SK-N-SH treated with all-trans-retinoic acid at 6 μM for 48 hours (cell line): ENCODE measurements at regions not wholly inside any gene's neighbourhood (a gene's known extent, or its start where the extent isn't known, plus 50 kb on each side); places are given as distances from the start of the nearest gene placed in this dataset.
"Not testable (repeated sequence)": the region's sequence is repeated elsewhere in the genome, so short reads cannot be mapped to it uniquely, and the experiment has no call there.

Experiments
- ATAC-seq: fragments of 200-7000 bp; cut with Tn5 transposase; 3 replicates; pipeline ENCODE4 v1.9.1; 2020; ENCODE audit warnings: mild to moderate bottlenecking, moderate library complexity
- ARNTL ChIP-seq: fragments of 450-650 bp; formaldehyde crosslinking; IDR thresholded peaks from 2 replicates; pipeline ENCODE4 v1.5.0; 2020; ENCODE audit warnings: low read depth, mild to moderate bottlenecking, moderate library complexity, borderline replicate concordance
- BACH2 ChIP-seq: fragments of 250-450 bp; sonication (Bioruptor Pico); IDR thresholded peaks from 2 replicates; pipeline ENCODE4 v1.9.0; 2021; ENCODE audit warnings: mild to moderate bottlenecking, borderline replicate concordance
- CREB5 ChIP-seq: fragments of 250-450 bp; sonication (Bioruptor Pico); IDR thresholded peaks from 2 replicates; pipeline ENCODE4 v1.5.1; 2020; ENCODE audit warnings: low read depth, mild to moderate bottlenecking, moderate library complexity
- CSDC2 ChIP-seq: fragments of 250-450 bp; sonication (Bioruptor Pico); IDR thresholded peaks from 2 replicates; pipeline ENCODE4 v1.5.0; 2020; ENCODE audit warnings: mild to moderate bottlenecking, moderate library complexity
- CSRNP3 ChIP-seq: fragments of 250-450 bp; sonication (Bioruptor Pico); IDR thresholded peaks from 2 replicates; pipeline ENCODE4 v1.5.1; 2021; ENCODE audit warnings: mild to moderate bottlenecking, moderate library complexity
- GLIS3 ChIP-seq: fragments of 250-450 bp; sonication (Bioruptor Pico); IDR thresholded peaks from 2 replicates; pipeline ENCODE4 v1.5.0; 2020; ENCODE audit warnings: mild to moderate bottlenecking, moderate library complexity
- ISL1 ChIP-seq: fragments of 250-450 bp; sonication (Bioruptor Pico); IDR thresholded peaks from 2 replicates; pipeline ENCODE4 v2.1.2; 2022; ENCODE audit warnings: mild to moderate bottlenecking, moderate library complexity
- OSR1 ChIP-seq: fragments of 250-450 bp; sonication (Bioruptor Pico); IDR thresholded peaks from 2 replicates; pipeline ENCODE4 v1.8.0; 2022; ENCODE audit warnings: moderate library complexity, mild to moderate bottlenecking, inconsistent platforms
- PATZ1 ChIP-seq: fragments of 250-450 bp; sonication (Bioruptor Pico); IDR thresholded peaks from 2 replicates; pipeline ENCODE4 v1.8.0; 2020; ENCODE audit warnings: mild to moderate bottlenecking, moderate library complexity, borderline replicate concordance
- POU6F1 ChIP-seq: fragments of 250-450 bp; sonication (Bioruptor Pico); IDR thresholded peaks from 2 replicates; pipeline ENCODE4 v1.8.0; 2021; ENCODE audit warnings: low read depth, mild to moderate bottlenecking, moderate library complexity, borderline replicate concordance
- RARB ChIP-seq: fragments of 250-450 bp; sonication (Bioruptor Pico); IDR thresholded peaks from 2 replicates; pipeline ENCODE4 v1.8.0; 2021; ENCODE audit warnings: mild to moderate bottlenecking, moderate library complexity
- SNAI2 ChIP-seq: fragments of 250-450 bp; sonication (Bioruptor Pico); IDR thresholded peaks from 2 replicates; pipeline ENCODE4 v1.5.0; 2020; ENCODE audit warnings: mild to moderate bottlenecking, moderate library complexity
- TCF4 ChIP-seq: fragments of 250-450 bp; sonication (Bioruptor Pico); IDR thresholded peaks from 2 replicates; pipeline ENCODE4 v1.8.0; 2021; ENCODE audit warnings: mild to moderate bottlenecking, moderate library complexity, borderline replicate concordance
- ZC3H10 ChIP-seq: fragments of 250-450 bp; sonication (Bioruptor Pico); IDR thresholded peaks from 2 replicates; pipeline ENCODE4 v1.5.1; 2021; ENCODE audit warnings: mild to moderate bottlenecking, moderate library complexity
- ZFP3 ChIP-seq: fragments of 250-450 bp; sonication (Bioruptor Pico); IDR thresholded peaks from 2 replicates; pipeline ENCODE4 v1.5.0; 2020; ENCODE audit warnings: mild to moderate bottlenecking, moderate library complexity
- ZFP30 ChIP-seq: fragments of 450-650 bp; formaldehyde crosslinking; IDR thresholded peaks from 2 replicates; pipeline ENCODE4 v1.5.0; 2022; ENCODE audit warnings: mild to moderate bottlenecking, moderate library complexity
- ZNF565 ChIP-seq: fragments of 450-650 bp; formaldehyde crosslinking; conservative IDR thresholded peaks from 2 replicates; pipeline ENCODE4 v1.5.0; 2020; ENCODE audit warnings: low read depth, mild to moderate bottlenecking, moderate library complexity
- ZNF70 ChIP-seq: fragments of 450-650 bp; formaldehyde crosslinking; IDR thresholded peaks from 2 replicates; pipeline ENCODE4 v1.5.0; 2020; ENCODE audit warnings: mild to moderate bottlenecking, moderate library complexity
- ZNF8 ChIP-seq: fragments of 450-650 bp; formaldehyde crosslinking; IDR thresholded peaks from 2 replicates; pipeline ENCODE4 v1.5.0; 2020; ENCODE audit warnings: mild to moderate bottlenecking, moderate library complexity

- TF ChIP-seq PATZ1 (CRISPR knock-in tag) (no peak), ZNF70 (no peak), ISL1 (CRISPR knock-in tag) (no peak)
Measured at GRCh38 chr16:64265756-64266155, 856.1 kb downstream of the CDH11 start (continued).

GRCh38 chr16:64260631-64261401 is 861.0 kb downstream of the CDH11 start:
- ATAC-seq, result not testable (repeated sequence)

- ATAC-seq, result no peak
- TF ChIP-seq BACH2 (CRISPR knock-in tag), result no peak
- no peak for TF ChIP-seq OSR1 (CRISPR knock-in tag)
- TF ChIP-seq ZC3H10 (CRISPR knock-in tag), result no peak
- no peak for TF ChIP-seq POU6F1 (CRISPR knock-in tag)
- TF ChIP-seq CSDC2 (CRISPR knock-in tag), result no peak
- no peak for TF ChIP-seq RARB
- no peak for TF ChIP-seq ZNF70
- no peak for TF ChIP-seq TCF4 (CRISPR knock-in tag)
- no peak for TF ChIP-seq ISL1 (CRISPR knock-in tag)
- no peak for TF ChIP-seq GLIS3
- no peak for TF ChIP-seq ZFP30 (CRISPR knock-in tag)
Measured at GRCh38 chr16:64254443-64255367, 867.2 kb downstream of the CDH11 start.

GRCh38 chr16:64253525-64253924 is 868.3 kb downstream of the CDH11 start:
- ATAC-seq, result no peak
- no peak for TF ChIP-seq OSR1 (CRISPR knock-in tag)
- TF ChIP-seq ZFP3 (CRISPR knock-in tag), result no peak
- no peak for TF ChIP-seq BACH2 (CRISPR knock-in tag)
- TF ChIP-seq ZNF70, result no peak
- TF ChIP-seq PATZ1 (CRISPR knock-in tag), result no peak
- no peak for TF ChIP-seq CSRNP3
- TF ChIP-seq GLIS3, result no peak
- TF ChIP-seq POU6F1 (CRISPR knock-in tag), result no peak
- TF ChIP-seq TCF4 (CRISPR knock-in tag), result no peak
- TF ChIP-seq, all 23 proteins: peak for 0

GRCh38 chr16:64253096-64253495 is 868.8 kb downstream of the CDH11 start:
- ATAC-seq, result no peak
- TF ChIP-seq TCF4 (CRISPR knock-in tag) (no peak), ZNF565 (no peak), ZNF8 (CRISPR knock-in tag) (no peak), ARNTL (no peak), ZNF70 (no peak), BACH2 (CRISPR knock-in tag) (no peak), RARB (no peak), OSR1 (CRISPR knock-in tag) (no peak), SNAI2 (CRISPR knock-in tag) (no peak), POU6F1 (CRISPR knock-in tag) (no peak), ZFP30 (CRISPR knock-in tag) (no peak), CREB5 (CRISPR knock-in tag) (no peak)
